Hepatic stellate cell (primary cell): ENCODE measurements at regions not wholly inside any gene's neighbourhood (a gene's known extent, or its start where the extent isn't known, plus 50 kb on each side); places are given as distances from the start of the nearest gene placed in this dataset.

Experiments
- DNase-seq: peaks from one replicate; pipeline ENCODE4 v3.0.0; 2011; ENCODE audit warnings: low spot score

DNA sequence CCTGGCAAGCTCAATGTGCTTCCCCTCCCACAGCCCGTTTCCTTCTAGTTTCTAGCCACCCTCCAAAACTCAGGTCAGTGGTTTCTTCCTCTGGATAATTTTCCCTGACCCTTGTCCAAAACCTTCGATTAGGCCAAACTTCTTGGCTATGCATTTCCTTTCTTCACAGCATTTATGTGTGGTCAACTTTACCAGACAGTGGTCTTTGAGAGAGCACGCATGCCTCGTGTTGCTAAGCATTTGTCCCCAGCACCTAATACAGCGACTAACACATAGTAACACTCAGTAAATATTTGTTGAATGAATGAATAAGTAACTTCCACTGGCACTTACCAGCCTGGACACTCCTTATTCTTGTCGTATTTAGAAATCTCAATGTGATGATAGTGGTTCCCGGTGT, 610.7 kb downstream of the PLPP3 start:
- no peak for DNase-seq

DNA sequence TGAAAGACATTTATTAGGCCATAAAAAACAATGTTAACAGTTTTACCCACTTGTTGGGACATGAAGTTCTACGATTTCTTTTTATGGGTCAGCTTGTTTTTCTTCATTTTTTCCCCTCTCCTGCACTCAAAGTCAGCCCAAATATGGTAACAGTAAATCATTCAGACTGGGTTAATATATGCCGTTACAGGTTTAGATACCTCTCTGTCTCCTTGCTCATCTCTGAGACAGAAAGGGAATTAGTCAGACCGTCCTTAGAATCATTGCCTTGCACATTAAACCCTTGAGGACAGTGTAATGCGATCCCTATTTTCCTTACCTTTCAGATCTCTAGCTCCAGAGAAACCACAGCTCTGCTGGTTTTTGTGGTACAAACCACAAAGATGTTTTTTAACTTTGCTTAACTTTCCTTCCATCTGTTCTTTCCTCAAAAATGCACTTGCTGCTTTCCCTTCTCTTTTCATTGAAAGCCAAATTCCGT, 613.3 kb downstream of the PLPP3 start:
- DNase-seq: no peak

DNA sequence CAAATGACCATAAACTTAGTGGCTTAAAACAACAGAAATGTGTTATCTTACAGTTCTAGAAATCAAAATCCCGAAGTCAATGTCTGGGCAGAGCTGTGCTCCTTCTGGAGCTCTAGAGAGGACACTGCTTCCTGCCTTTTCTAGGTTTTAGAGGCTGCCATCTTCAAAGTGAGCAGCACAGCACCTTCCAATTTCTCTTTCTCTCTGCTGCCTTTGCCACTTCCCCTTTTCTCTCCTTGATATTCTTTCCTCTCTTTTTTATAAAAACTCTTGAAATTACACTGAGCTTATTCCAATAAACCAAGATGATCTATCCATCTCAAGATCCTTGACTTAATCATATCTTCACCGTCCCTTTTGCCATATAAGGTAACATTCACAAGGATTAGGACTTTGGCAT, 616.9 kb downstream of the PLPP3 start:
- no peak for DNase-seq

DNA sequence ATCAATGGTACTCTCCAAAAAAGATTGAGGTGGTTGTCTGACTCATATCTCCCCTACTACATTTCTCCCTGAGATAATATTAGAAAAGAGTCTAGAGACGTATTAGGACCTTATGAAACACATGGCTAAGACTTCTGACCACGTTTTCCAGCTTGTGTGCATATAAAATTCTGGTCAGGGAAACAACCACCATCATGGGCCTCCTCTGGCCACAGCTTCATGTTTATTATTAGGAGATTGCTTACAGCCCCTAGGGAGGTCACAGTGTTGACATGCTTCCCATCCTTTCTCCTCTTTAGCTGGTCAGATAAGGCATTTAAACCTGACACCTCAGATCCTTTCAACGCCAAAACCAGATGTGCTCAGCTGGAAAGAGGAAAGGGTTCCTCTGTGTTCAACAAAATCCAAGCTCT, 620.2 kb downstream of the PLPP3 start:
- DNase-seq: no peak

DNA sequence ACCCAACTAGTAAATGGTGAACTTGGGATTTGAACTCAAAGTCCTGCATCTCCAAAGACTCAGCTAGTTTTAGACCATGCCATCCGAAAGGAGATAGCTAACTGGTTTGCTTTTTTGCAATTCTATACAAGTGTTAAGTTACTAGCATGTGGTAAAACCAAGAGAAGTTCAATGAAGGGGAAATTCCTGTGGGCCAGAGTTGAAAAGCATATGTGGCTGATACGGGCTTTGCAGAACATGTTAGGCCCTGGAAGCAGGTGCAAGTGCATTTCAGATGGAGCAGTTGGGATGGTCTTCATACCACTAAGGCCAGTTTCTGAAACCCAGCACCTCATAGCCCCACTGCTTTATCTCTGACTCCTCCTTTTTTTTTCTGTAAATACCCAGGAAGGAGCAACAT, 620.9 kb downstream of the PLPP3 start:
- DNase-seq: no peak

DNA sequence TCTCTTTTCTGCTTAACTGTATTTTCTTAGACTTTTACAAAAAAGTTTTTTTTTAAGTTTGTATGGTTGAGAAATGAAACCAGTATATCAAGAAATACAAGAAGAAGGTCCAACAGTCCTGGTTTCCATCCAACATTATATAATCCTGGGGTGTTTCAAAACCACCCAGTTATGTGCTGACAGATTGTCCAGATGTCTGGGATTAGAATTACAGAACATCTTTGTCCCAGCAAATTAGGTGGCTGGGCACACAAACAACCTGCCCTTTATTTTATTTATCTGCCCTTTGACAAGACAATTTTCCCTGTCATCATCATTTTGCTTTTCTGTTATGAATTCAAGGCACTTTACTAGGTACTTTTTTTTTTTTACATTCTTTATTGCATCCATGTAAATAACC, 622.1 kb downstream of the PLPP3 start:
- DNase-seq: no peak

DNA sequence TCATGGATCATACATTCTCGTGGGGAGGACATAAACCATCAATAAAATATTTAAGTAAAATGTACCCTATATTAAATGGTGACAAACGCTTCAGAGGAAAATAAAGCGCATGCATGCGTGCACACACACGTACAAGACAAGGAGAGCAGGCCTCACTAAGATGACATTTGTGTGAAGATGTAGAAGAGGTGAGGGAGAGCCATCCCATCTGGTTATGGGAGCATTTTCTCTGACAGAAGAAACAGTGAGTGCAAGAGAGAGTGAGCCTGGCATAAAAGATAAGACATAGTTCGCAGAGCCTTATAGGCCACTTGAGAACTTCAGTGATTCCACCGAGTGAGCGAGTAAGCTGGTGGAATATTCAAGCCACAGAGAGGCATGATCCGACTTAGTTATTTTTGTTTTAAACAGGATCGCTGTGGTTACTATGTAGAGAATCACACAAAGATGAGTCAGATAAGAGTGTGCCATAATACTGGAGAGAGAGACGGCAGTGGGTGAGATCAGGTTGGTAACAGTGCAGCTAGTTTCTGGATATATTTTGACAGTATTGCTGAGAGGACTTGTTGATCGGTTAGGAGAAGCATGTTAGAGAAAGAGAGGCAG, 624.2 kb downstream of the PLPP3 start:
- DNase-seq: no peak

DNA sequence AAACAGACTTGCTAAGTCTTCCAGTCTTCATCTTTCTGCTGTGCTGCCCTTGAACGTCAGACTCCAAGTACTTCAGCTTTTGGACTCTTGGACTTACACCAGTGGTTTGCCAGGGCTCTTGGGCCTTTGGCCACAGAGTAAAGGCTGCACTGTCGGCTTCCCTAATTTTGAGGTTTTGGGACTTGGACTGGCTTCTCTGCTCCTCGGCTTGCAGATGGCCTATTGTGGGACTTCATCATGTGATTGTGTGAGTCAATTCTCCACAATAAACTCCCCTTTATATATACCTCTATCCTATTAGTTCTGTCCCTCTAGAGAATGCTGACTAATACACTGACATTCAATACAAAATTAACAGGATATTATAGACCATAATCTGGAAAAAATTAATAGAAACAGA, 628.1 kb downstream of the PLPP3 start:
- no peak for DNase-seq

DNA sequence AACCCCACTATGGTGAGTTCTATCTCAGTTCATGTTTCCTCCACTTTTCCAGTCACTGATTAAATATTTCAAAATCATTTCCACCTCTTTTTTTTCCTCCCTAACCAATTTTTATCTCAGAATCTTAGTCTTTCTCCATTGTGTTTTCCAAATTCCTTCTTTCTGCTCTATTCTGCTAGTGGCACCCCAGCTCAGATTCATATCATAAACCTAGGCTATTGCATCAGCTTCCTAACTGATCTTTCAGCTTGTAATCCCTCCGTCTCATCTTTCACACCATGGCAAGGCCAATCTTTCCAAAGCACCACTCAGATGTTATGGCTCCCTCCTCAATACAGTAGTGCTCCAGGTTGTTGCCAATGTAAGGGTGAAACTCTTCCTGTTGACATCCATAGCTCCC, 631.9 kb downstream of the PLPP3 start:
- DNase-seq: no peak

DNA sequence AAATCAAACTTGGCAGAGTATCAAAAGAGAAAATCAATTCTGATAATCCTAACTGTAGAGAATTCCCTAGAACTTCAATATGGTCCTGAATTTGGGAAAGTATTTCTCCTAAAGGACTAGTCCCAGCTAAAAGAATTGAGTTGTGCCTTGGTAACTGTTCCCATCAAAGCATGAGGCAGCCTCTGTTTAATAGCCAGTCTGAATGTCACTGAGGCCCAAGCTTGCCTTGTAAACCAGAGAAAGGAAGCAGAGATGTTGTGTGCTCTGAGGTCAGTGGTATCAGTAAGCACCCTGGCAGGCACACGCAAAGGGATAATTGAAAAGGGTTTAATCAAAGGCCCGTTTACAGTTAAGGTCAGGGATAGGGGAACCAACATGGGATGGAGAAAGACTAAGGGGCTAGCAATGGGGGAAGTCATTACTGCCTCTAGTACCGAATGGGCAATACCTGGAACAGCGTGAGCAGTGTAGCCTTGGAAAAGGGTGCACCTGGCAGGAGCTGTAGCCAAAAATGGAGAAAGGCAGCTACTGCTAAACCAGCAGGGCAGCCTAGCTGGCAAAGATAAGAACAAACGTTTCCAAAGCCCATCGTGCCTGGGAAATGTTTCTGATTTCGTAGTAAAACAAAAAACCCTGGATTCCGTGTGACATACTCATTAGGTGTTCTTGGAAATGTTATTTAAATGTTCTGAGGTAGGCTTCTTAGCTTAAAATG, 635.5 kb downstream of the PLPP3 start:
- DNase-seq: no peak

DNA sequence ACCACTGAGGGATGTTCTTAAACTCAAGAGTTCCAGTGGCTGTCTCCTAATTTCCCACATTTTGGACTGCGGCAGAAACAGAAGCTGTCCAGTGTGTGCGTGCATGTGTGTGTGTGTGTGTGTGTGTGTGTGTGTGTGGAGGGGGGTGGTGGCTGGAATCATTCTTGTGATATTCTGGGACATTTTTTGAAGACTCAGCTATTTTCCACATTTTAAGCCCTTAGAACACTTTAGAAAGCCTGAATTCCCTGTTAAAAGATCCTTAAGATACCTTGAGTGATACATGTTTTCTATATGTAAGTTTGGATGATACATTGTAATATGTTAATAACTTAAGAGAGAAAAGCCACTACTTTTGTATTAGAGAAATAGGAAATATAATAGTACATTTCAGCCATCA, 636.4 kb downstream of the PLPP3 start:
- no peak for DNase-seq

DNA sequence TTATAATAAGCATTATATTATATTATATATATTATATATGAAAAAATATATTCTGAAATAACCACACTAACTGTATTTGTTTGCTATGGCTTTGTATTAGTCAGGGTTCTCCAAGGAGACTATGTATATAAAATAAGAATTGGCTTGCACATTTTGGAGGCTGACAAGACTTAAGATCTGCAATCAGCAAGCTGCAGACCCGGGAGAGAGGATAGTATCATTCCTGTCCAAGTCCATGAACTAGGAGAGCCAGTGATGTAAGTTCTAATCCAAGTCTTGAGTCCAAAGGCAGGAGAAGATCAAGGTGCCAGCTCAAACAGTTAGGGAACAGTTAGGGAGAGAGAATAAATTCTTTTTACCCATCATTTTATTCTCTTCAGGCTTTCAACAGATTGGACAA, 639.5 kb downstream of the PLPP3 start:
- DNase-seq: no peak

DNA sequence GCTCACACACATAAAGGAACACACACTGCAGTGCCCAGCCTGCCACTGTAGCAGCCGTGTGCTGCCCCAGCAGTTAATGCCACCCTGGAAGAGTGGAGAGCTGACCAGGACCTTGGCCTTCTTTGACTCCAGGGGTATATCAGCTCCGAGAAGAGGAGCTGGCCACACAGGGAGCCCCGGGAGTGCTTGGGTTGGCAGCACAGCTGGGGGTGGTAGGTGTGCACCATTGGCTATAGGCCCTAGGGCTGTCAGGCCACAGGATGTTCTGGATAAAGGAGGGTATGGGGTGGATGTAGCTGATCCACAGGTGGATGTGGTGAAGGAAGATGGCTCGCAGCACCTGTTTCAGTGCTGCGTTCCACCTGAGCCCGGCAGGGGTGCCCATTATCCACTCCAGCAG, 640.5 kb downstream of the PLPP3 start:
- no peak for DNase-seq

DNA sequence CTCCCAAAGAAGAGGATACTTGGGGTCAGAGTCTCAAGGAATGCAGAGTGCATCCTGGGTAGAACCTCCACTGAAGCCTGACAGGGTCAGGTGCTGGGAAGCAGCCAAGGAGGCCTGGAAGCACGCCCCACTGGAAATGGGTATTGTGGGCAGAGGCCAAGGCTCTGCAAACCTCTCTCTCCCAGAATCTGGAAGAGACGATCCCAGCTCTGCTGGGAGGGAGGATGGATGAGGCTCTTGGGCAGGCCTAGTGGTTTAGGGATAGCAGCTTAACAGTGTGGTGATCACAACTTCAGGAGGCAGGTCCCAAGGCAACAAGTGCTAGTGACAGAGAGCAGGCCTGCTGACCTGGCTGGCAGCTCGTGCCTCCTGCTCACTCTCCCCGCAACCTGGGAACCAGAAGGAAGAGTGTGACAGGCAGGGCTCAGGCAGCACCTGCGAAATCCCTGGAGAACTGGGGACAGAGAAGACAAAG, 641.0 kb downstream of the PLPP3 start:
- DNase-seq: no peak

DNA sequence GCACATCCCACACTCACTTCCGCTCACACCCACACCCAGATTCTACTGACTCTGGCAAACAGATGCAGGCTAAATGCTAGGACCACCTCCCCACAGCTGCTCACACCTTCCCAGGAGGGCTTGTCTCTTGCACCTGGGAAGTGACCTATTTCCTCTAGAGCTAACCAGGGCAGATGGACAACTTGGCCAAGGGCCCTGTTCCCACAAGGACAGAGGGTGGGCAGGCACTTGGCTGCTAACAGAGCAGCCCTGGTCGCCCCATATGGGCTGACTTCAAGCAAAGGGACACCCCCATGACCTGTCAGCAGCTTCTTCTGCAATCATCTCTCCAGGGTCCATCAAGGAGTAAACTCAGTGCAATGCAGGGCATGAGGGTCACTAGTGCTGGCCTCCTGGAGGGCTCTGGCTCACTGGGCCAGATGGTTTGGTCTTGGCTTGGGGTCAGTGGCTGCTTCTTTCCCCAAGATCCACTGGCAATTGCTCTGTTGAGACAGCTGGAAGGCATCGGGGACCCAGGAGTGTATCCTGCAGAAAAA, 641.5 kb downstream of the PLPP3 start:
- DNase-seq: no peak

DNA sequence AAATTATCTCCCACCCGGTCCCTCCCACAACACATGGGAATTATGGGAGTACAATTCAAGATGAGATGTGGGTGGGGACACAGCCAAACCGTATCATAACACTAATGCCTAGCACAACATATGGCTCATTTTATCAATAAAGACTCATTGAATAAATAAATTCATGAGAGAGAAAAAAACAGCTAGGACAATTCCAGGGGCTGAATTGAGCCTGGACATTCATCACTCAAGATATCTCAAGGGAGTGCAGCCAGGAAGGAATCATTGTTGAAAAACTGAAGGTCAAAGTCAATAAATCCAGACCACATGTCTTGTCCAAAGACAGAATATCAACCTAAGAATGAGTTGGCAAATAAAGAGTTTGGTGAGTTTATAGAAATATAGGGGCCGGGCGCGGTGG, 644.1 kb downstream of the PLPP3 start:
- DNase-seq: no peak

DNA sequence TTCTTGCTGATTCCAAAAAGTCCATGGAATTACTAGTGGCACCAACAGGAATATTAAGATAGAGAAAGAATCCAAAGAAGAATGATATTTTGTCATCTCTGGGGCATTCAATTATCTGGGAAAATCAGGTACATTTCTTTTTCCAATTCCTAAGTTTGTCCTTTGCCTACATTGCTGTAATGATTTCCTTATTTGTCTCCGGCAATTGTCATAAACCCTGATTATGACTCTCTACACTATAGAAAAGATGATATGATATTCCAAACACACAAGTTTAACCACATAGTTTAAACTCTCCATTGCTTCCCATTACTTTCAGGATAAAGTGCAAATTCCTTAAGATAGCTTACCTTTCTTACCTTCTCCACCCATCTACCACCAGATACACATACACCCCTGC, 647.0 kb downstream of the PLPP3 start:
- no peak for DNase-seq

DNA sequence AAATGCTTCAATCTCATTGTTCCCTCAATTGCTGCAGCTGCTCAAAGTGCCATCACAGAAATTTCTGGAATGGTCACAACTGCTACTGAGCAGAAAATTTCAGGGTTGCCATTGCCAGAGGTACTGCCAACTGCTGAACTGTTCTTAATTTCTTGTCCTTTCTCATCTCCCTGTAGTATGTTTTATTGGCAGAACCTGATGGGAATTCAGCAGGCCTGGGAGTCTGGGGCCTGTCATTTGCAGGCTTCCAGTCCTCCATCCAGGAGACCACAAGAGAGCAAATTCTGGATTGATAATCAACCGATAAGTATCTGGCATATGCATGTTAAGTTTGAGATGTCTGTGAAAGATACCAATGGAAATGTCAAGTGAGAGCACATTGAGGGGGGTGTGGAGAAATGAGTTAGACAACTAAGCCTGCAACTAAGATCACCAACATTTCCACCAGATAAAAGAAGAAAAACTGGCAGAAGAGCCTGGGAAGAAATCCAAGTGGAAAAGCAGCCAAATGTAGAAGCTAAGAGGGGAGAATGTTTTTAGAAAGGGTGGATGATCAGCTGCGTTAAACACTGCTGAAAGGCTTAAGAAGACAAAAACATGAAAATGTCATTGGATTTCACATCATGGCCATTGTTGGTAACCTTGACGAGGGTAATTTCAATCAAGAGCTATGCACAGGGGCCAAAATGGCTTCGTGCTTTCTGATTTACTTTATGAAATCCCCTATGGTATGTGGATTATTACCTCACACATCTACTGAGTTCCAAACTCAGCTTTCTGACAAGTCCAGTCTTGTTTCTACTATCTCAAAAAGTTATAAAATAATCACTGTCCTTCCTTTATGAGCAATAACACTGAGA, 648.1 kb downstream of the PLPP3 start:
- DNase-seq: no peak

DNA sequence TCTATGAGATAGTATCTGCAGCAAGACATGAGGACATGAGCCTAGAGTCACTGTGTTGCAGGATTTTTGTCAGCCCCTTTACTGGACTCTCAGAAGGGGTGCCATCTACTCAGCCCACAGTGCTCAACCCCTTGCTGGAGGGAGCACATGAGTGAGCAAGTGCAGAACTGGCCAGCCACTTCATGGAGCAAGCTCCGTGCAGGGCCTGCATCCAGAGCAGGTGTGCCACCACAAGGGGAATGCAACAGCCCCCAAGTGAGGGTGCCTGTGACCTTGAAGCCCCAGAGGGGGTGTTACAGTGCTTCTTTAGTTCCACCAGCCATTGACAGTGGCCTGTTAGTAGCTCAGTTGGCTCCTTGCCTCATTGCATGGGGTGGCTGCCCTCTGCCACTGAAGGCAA, 649.7 kb downstream of the PLPP3 start:
- no peak for DNase-seq

DNA sequence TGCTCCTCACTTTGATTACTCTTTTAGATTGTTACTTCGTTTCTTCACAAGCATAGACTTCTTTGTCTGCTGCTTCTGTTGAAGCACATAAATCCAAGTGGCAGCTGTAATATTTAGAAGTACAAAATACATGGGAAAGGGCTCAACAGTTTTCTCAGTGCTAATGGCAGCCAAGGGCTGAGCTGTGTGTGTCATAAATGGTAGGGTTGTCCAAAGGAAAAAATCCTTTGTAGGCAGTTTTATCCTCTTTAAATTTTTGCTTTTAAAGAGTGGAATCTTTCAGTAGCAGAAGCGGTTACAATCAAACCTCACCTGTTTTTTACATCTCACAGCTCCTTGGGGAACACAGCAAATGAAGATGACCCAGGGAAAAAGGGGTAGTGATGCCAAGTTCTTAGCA, 650.8 kb downstream of the PLPP3 start:
- no peak for DNase-seq

DNA sequence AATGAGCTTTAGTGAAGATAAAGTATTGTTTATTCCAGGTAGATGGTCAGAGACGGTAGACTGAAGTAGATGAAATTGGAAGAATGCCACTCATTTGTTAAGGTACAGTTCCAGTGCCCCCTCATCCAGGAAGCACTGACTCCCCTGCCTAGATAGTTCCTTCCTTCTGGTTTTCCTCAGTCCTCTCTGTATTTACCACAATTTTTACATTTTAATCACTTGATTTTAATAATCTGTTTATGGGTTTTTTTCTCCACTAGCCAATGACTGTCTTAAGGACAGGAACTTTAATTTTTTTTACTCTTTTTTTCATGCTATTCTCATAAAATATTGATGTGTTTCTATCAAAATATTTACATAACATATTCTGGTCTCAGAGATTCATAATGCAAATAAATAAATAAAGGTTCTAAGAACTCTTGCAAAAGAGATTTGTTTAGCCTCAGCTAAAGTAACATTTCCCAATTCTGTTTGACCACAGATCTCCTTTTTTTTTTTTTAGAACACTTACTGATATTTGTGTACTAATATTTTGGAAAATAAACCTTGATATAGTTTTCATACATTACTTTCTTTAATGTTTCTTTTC, 651.6 kb downstream of the PLPP3 start:
- DNase-seq: no peak

DNA sequence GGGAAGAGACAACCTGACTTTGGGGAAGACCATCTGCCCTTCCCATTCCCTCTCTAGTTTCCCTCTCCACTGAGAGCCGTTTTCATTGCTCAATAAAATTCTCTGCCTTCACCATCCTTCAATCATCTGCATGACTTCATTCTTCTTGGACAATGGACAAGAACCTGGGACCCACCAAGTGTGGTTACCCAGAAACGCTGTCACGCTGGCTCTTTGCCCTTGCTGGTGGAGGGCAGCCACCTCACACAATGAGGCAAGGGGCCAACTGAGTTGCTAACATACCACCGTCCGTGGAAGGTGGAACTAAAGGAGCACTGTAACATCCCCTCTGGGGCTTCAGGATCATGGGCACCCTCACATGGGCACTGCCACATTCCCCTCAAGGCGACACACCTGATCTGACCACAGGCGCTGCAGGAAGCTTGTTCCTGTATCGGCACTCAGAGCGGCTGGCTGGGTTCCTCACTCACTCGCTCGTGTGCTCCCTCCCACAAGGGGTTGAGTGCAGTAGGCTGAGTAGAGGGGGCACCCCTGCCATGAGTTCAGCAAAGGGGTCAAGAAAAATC, 652.4 kb downstream of the PLPP3 start:
- no peak for DNase-seq
